ENCODE measurements at regions not wholly inside any gene's neighbourhood (a gene's known extent, or its start where the extent isn't known, plus 50 kb on each side); places are given as distances from the start of the nearest gene placed in this dataset.
"Not testable (repeated sequence)": the region's sequence is repeated elsewhere in the genome, so short reads cannot be mapped to it uniquely, and the experiment has no call there.

DNA sequence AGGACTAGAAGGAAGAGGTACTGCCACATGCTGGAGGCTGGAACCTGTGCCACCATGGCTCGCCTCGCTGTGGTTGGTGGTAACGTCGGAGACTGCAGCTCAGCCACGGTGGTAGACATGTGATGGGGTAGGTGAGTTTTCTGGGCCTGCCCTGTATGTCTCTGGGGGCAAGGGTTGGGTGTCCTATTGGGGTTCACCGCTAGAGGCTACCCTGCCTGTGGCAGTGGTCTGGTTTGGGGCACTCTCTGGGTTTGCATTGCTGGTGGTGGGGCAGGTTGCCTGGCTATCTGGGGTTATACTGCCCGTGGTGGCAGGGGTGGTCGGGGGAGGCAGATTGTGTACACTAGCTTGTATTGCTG lies 79.3 kb upstream of the KCNJ18 start:
- H3K27me3 Mint-ChIP-seq, result no peaks in the 10 kb centered on the region
- DNase-seq (ENCODE audit: extremely low spot score, unreplicated experiment), result no peak
- H3K36me3 Mint-ChIP-seq, result no peaks in the 10 kb centered on the region
- TF ChIP-seq, protein P1, sequence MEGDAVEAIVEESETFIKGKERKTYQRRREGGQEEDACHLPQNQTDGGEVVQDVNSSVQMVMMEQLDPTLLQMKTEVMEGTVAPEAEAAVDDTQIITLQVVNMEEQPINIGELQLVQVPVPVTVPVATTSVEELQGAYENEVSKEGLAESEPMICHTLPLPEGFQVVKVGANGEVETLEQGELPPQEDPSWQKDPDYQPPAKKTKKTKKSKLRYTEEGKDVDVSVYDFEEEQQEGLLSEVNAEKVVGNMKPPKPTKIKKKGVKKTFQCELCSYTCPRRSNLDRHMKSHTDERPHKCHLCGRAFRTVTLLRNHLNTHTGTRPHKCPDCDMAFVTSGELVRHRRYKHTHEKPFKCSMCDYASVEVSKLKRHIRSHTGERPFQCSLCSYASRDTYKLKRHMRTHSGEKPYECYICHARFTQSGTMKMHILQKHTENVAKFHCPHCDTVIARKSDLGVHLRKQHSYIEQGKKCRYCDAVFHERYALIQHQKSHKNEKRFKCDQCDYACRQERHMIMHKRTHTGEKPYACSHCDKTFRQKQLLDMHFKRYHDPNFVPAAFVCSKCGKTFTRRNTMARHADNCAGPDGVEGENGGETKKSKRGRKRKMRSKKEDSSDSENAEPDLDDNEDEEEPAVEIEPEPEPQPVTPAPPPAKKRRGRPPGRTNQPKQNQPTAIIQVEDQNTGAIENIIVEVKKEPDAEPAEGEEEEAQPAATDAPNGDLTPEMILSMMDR (conservative IDR thresholded peaks at IDR 0.05), result no peak
- no peak overlapping the region for H3K4me3 Mint-ChIP-seq
- H3K27ac Mint-ChIP-seq, result no peak overlapping the region
- H3K4me1 Mint-ChIP-seq (ENCODE audit: unreplicated experiment), result no peaks in the 10 kb centered on the region
- no peaks in the 10 kb centered on the region for H3K9me3 Mint-ChIP-seq

DNA sequence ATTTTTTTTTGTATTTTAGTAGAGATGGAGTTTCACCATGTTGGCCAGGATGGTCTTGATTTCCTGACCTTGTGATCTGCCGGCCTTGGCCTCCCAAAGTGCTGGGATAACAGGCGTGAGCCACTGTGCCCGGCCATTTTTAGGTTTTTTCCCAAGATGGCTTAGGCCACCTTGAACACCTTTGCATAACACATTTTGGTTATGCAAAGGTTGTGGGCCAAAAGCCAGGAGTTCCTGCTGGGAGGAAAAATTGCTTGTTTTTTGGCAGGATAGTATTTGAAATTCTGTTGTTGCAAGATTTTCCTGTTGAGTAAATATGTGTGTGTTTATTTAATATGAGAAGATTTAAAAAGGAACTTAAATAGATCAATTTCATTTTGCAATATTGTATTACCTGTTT lies 65.3 kb upstream of the KCNJ18 start:
- not testable (repeated sequence) for DNase-seq (ENCODE audit: extremely low spot score, unreplicated experiment); H3K4me1 Mint-ChIP-seq (ENCODE audit: unreplicated experiment); H3K27me3 Mint-ChIP-seq; H3K36me3 Mint-ChIP-seq; H3K4me3 Mint-ChIP-seq; H3K27ac Mint-ChIP-seq; H3K9me3 Mint-ChIP-seq
